Ectodermal cell (in vitro differentiated cells): ENCODE measurements at regions not wholly inside any gene's neighbourhood (a gene's known extent, or its start where the extent isn't known, plus 50 kb on each side); places are given as distances from the start of the nearest gene placed in this dataset.
"Not testable (repeated sequence)": the region's sequence is repeated elsewhere in the genome, so short reads cannot be mapped to it uniquely, and the experiment has no call there.

Source experiments
- H3K27ac ChIP-seq: 2 replicates; pipeline ENCODE4 v1.7.0; 2013; ENCODE audit warnings: mild to moderate bottlenecking, low read depth, low read length; ENCODE audit not compliant: insufficient read depth, poor library complexity, severe bottlenecking
- H3K27me3 ChIP-seq: 2 replicates; pipeline ENCODE4 v1.7.0; 2013; ENCODE audit warnings: mild to moderate bottlenecking, low read length; ENCODE audit not compliant: insufficient read depth, control insufficient read depth, poor library complexity, severe bottlenecking
- H3K36me3 ChIP-seq: one replicate; pipeline ENCODE4 v1.7.0; 2013; ENCODE audit warnings: low read length; ENCODE audit not compliant: control insufficient read depth, insufficient read depth
- H3K4me1 ChIP-seq: one replicate; pipeline ENCODE4 v1.7.0; 2013; ENCODE audit warnings: low read length; ENCODE audit not compliant: control insufficient read depth, insufficient read depth
- H3K4me3 ChIP-seq: 2 replicates; pipeline ENCODE4 v1.7.0; 2013; ENCODE audit warnings: low read depth, low read length, control low read depth; ENCODE audit not compliant: insufficient read depth
- H3K9me3 ChIP-seq: 2 replicates; pipeline ENCODE4 v1.7.0; 2013; ENCODE audit warnings: mild to moderate bottlenecking, low read length, moderate library complexity; ENCODE audit not compliant: control insufficient read depth
- WGBS, 2 experiments: methylation state at CpG; one replicate each; pipeline ENCODE4 v1.1.7; 2013; ENCODE audit warnings: missing lambda C conversion rate in 2 of 2; 5-methylcytosine and 5-hydroxymethylcytosine counted together

GRCh38 chr5:67897431-67897830 is 318.1 kb upstream of the PIK3R1 start:
- Histone ChIP-seq H3K4me3 (no peak overlapping the region), H3K36me3 (peaks cover 3% of the 10 kb centered on the region), H3K27ac (no peak overlapping the region), H3K4me1 (no peaks in the 10 kb centered on the region), H3K9me3 (no peaks in the 10 kb centered on the region), H3K27me3 (no peaks in the 10 kb centered on the region)
- 78 to 80% methylated on average over 3 of the region's 3 CpGs for whole genome bisulfite sequencing, 2 experiments

DNA sequence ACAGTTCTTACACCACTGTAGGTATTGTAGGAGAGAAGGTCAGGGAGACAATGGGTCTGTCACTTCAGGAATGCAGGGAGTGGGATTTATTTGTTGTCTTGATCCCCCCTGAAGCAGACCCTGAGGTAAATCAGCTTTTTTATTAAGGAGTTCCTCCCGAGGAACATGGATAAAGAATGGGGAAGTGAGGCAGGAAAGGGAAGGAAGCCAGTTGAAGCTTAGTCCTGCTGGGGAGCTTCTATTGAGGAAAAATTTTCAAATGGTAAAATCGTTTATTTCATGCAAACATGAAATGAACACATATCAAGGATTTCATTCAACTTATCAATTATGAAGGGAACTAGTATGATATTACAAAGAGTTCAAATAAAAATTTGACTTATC is 318.6 kb upstream of the PIK3R1 start:
- Histone ChIP-seq H3K4me1 (no peaks in the 10 kb centered on the region), H3K27ac (no peak overlapping the region), H3K36me3 (peaks cover 3% of the 10 kb centered on the region), H3K9me3 (no peaks in the 10 kb centered on the region), H3K27me3 (no peaks in the 10 kb centered on the region), H3K4me3 (no peak overlapping the region)
- WGBS, 2 experiments: 25 to 47% methylated on average over 1 of the region's 2 CpGs

DNA sequence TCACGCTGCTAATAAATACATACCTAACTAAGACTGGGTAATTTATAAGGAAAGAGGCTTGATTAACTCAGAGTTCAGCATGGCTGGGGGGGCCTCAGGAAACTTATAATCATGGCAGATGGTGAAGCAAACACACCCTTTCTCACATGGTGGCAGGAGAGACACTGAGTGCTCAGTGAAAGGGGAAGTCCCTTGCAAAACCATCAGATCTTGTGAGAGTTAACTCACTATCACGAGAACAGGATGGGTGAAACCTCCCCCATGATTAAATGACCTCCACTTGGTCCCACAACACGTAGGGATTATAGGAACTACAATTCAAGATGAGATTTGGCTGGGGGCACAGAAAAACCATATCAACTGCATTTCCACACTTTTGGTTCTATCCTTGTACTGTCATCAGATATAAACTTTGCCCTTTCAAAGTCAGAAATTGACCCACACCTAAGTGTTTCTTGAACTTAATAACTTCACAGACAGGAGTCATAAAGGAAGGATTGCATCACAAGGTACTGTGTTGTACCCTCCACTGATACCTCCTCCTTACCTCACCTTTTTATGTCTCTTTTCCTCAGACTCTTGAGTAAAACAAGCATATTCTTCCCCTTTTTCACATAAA is 319.1 kb upstream of the PIK3R1 start:
- no peaks in the 10 kb centered on the region for H3K27me3 ChIP-seq
- H3K9me3 ChIP-seq: no peaks in the 10 kb centered on the region
- no peak overlapping the region for H3K4me3 ChIP-seq
- peaks cover 3% of the 10 kb centered on the region for H3K36me3 ChIP-seq
- WGBS, 2 experiments: 87 to 94% methylated on average over 3 of the region's 3 CpGs
- H3K4me1 ChIP-seq: no peaks in the 10 kb centered on the region
- no peak overlapping the region for H3K27ac ChIP-seq

GRCh38 chr5:67889870-67890269 is 325.7 kb upstream of the PIK3R1 start:
- not testable (repeated sequence) for H3K4me1 ChIP-seq, H3K4me3 ChIP-seq, H3K27me3 ChIP-seq, H3K36me3 ChIP-seq, H3K27ac ChIP-seq, H3K9me3 ChIP-seq
- 62 to 73% methylated on average over 10 of the region's 15 CpGs for WGBS, 2 experiments

- Histone ChIP-seq H3K4me1 (no peaks in the 10 kb centered on the region), H3K27ac (no peak overlapping the region), H3K4me3 (no peak overlapping the region), H3K9me3 (no peaks in the 10 kb centered on the region), H3K27me3 (no peaks in the 10 kb centered on the region), H3K36me3 (no peaks in the 10 kb centered on the region)
- WGBS, 2 experiments: 89 to 95% methylated on average over 1 of the region's 1 CpG
Observed at GRCh38 chr5:67887748-67888161, 327.8 kb upstream of the PIK3R1 start.

- WGBS, 2 experiments: 81 to 90% methylated on average over 1 of the region's 1 CpG
- H3K4me1 ChIP-seq: no peaks in the 10 kb centered on the region
- no peaks in the 10 kb centered on the region for H3K27me3 ChIP-seq
- no peak overlapping the region for H3K4me3 ChIP-seq
- H3K9me3 ChIP-seq: no peaks in the 10 kb centered on the region
- no peaks in the 10 kb centered on the region for H3K36me3 ChIP-seq
- no peak overlapping the region for H3K27ac ChIP-seq
Observed at GRCh38 chr5:67886761-67887160, 328.8 kb upstream of the PIK3R1 start.

- Histone ChIP-seq H3K4me3 (no peak overlapping the region), H3K4me1 (no peaks in the 10 kb centered on the region), H3K36me3 (no peaks in the 10 kb centered on the region), H3K27ac (no peak overlapping the region), H3K9me3 (no peaks in the 10 kb centered on the region), H3K27me3 (no peaks in the 10 kb centered on the region)
- 90 to 95% methylated on average over 2 of the region's 2 CpGs for WGBS, 2 experiments
Observed at GRCh38 chr5:67880876-67881275, 334.7 kb upstream of the PIK3R1 start.

GRCh38 chr5:67880511-67880805 is 335.1 kb upstream of the PIK3R1 start:
- no peaks in the 10 kb centered on the region for H3K36me3 ChIP-seq
- H3K9me3 ChIP-seq: no peaks in the 10 kb centered on the region
- no peaks in the 10 kb centered on the region for H3K4me1 ChIP-seq
- no peak overlapping the region for H3K4me3 ChIP-seq
- WGBS, 2 experiments: 93 to 97% methylated on average over 2 of the region's 2 CpGs
- H3K27ac ChIP-seq: no peak overlapping the region
- no peaks in the 10 kb centered on the region for H3K27me3 ChIP-seq

DNA sequence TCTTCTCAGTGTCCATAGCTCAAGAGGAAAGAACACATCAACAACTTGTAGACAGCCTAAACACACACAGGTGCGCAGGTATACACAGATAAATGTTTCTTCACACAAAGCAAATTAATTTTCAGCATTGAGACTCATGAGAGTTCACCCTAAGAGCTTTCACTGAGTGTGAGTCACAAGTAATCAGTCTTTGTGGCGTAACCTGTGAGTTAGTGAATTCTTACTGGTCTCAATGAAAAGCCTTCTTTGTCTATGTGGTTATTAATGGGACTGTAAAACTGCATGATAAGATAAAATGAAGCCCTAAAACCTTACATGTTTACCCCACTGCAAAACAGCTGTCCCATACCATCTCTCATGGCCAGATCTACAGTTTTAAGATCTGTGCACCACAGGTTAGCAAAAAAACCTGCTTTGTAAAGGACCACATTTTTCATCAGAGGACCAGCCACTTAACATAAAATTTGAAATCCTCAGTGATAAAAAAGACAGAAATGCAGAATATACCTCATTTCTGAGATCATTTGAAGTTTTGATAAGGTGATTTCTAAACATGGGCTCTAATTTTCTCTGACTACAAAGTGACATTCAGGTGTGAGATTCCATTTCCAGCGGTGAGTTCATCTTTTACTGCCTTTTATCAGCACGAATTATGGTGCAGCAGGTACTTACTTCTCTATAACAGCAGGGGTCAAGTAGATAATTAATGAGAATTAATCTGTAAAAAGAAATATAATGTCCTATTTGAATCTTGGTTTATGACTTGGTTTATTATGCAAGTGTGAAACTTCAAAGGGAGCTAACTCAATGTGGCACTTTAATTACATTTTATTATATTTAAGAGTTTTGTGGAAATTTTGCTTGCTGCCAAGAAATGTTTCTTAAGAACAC is 335.7 kb upstream of the PIK3R1 start:
- Histone ChIP-seq H3K27me3 (no peaks in the 10 kb centered on the region), H3K27ac (no peak overlapping the region), H3K36me3 (no peaks in the 10 kb centered on the region), H3K4me3 (no peak overlapping the region), H3K9me3 (no peaks in the 10 kb centered on the region), H3K4me1 (no peaks in the 10 kb centered on the region)
- WGBS, 2 experiments: 94 to 97% methylated on average over 4 of the region's 4 CpGs

- Histone ChIP-seq H3K27ac (no peak overlapping the region), H3K27me3 (no peaks in the 10 kb centered on the region), H3K4me3 (no peak overlapping the region), H3K9me3 (no peaks in the 10 kb centered on the region), H3K36me3 (no peaks in the 10 kb centered on the region), H3K4me1 (no peaks in the 10 kb centered on the region)
- WGBS, 2 experiments: 95 to 100% methylated on average over 1 of the region's 1 CpG
Observed at GRCh38 chr5:67878933-67879332, 336.6 kb upstream of the PIK3R1 start.
